ENCODE measurements at regions not wholly inside any gene's neighbourhood (a gene's known extent, or its start where the extent isn't known, plus 50 kb on each side); places are given as distances from the start of the nearest gene placed in this dataset.

- H3K4me1 ChIP-seq (ENCODE audit: control insufficient read depth, insufficient read depth, low read length) = no peaks in the 10 kb centered on the region
- no peak overlapping the region for H3K4me3 ChIP-seq (ENCODE audit: low read depth, low read length)
- TF ChIP-seq PRDM6 (tag by site-specific recombination; IDR thresholded peaks at IDR 0.05) = no peak
- TF ChIP-seq KLF17 (tag by site-specific recombination; IDR thresholded peaks at IDR 0.05) = no peak
- no peak for TF ChIP-seq ELK4 (IDR thresholded peaks at IDR 0.05; ENCODE audit: borderline replicate concordance, low read depth, low read length)
- TF ChIP-seq ZNF621 (tag by site-specific recombination; IDR thresholded peaks at IDR 0.05) = no peak
- no peak for TF ChIP-seq ZNF280C (tag by site-specific recombination; IDR thresholded peaks at IDR 0.05)
- no peak for TF ChIP-seq ZBTB49 (tag by site-specific recombination; IDR thresholded peaks at IDR 0.05; ENCODE audit: low read depth)
- no peak for TF ChIP-seq HOXD13 (CRISPR knock-in tag; IDR thresholded peaks at IDR 0.05; ENCODE audit: borderline replicate concordance)
- no peak for TF ChIP-seq ZNF112 (tag by site-specific recombination; IDR thresholded peaks at IDR 0.05)
- TF ChIP-seq FEZF1 (tag by site-specific recombination; IDR thresholded peaks at IDR 0.05) = no peak
- TF ChIP-seq ZBTB7A (tag by site-specific recombination; IDR thresholded peaks at IDR 0.05; ENCODE audit: low read depth) = no peak
- TF ChIP-seq ZNF426 (tag by site-specific recombination; IDR thresholded peaks at IDR 0.05) = no peak
- TF ChIP-seq KLF1 (tag by site-specific recombination; IDR thresholded peaks at IDR 0.05) = no peak
- no peak for TF ChIP-seq GLI4 (tag by site-specific recombination; IDR thresholded peaks at IDR 0.05)
- TF ChIP-seq ZNF2 (tag by site-specific recombination; IDR thresholded peaks at IDR 0.05) = no peak
- no peak for TF ChIP-seq ZNF560 (tag by site-specific recombination; IDR thresholded peaks at IDR 0.05; ENCODE audit: borderline replicate concordance)
- no peak overlapping the region for H3K27ac ChIP-seq (ENCODE audit: extremely low read depth, low read depth, low read length)
- H3K36me3 ChIP-seq (ENCODE audit: control insufficient read depth in 2 of 2, insufficient read depth in 1 of 2, low read length in 2 of 2) = no peaks in the 10 kb centered on the region
- H3K9me3 ChIP-seq (ENCODE audit: control insufficient read depth, insufficient read depth, low read depth, low read length) = no peaks in the 10 kb centered on the region
- ChIA-PET POLR2A (no interaction called here), CTCF (no interaction called here)
Observed at GRCh38 chr16:8408855-8409567, 181.3 kb downstream of the TMEM114 start.

GRCh38 chr16:8407351-8407750, 183.0 kb downstream of the TMEM114 start:
- CTCF ChIA-PET = no interaction called here
- POLR2A ChIA-PET = no interaction called here
- Histone ChIP-seq H3K27ac (ENCODE audit: extremely low read depth, low read depth, low read length) (no peak overlapping the region), H3K4me1 (ENCODE audit: control insufficient read depth, insufficient read depth, low read length) (no peaks in the 10 kb centered on the region), H3K36me3 (ENCODE audit: control insufficient read depth in 2 of 2, insufficient read depth in 1 of 2, low read length in 2 of 2) (no peaks in the 10 kb centered on the region), H3K4me3 (ENCODE audit: low read depth, low read length) (no peak overlapping the region), H3K9me3 (ENCODE audit: control insufficient read depth, insufficient read depth, low read depth, low read length) (no peaks in the 10 kb centered on the region)
- TF ChIP-seq FEZF1 (tag by site-specific recombination; IDR thresholded peaks at IDR 0.05) (no peak), ZNF391 (tag by site-specific recombination; IDR thresholded peaks at IDR 0.05; ENCODE audit: borderline replicate concordance, low read depth) (no peak), MEIS1 (CRISPR knock-in tag; IDR thresholded peaks at IDR 0.05; ENCODE audit: borderline replicate concordance) (no peak), ZNF248 (tag by site-specific recombination; IDR thresholded peaks at IDR 0.05) (no peak), ZNF558 (tag by site-specific recombination; IDR thresholded peaks at IDR 0.05) (no peak), BCL6B (tag by site-specific recombination; IDR thresholded peaks at IDR 0.05) (no peak)
